HepG2 (cell line): ENCODE measurements at regions not wholly inside any gene's neighbourhood (a gene's known extent, or its start where the extent isn't known, plus 50 kb on each side); places are given as distances from the start of the nearest gene placed in this dataset.

Experiments used
- ATAC-seq: fragments of 200-7000 bp; cut with Tn5 transposase; 3 replicates; pipeline ENCODE4 v1.9.1; 2020; ENCODE audit warnings: mild to moderate bottlenecking, moderate library complexity
- BruUV-seq: library from RNA; stranded (reverse); fragments of 400-500 nt; replicated peaks from 2 replicates; lab custom pipeline; 2021; lab: Mats Ljungman, UMichigan
- CTCF ChIA-PET: fragments of 300-600 bp; formaldehyde crosslinking; extraction: SDS; loops from one replicate; lab custom pipeline; 2021; ENCODE audit warnings: low total read pairs, inconsistent platforms, low intra/inter-chr PET ratio; lab: Yijun Ruan, JAX
- POLR2A ChIA-PET: fragments of 350-600 bp; sonication (Branson Sonifier 250); formaldehyde crosslinking; loops from one replicate; lab custom pipeline; 2020; ENCODE audit warnings: antibody characterized with exemption, inconsistent platforms; lab: Yijun Ruan, JAX
- DNase-seq: peaks from one replicate; pipeline ENCODE4 v3.0.0-alpha.2; 2015; ENCODE audit warnings: low spot score
- FAIRE-seq: peaks from 3 replicates; lab custom pipeline; 2011; peaks lifted over from hg19 to GRCh38; lab: Jason Lieb, UNC
- H2AFZ ChIP-seq: one replicate; pipeline ENCODE4 v1.6.1; 2011; ENCODE audit warnings: low read length, inconsistent platforms
- H3K27ac ChIP-seq: fragments of 300-600 bp; 3 replicates; pipeline ENCODE4 v1.8.0; 2011; ENCODE audit warnings: mixed run types, mild to moderate bottlenecking, mixed read lengths, low read length, inconsistent platforms; ENCODE audit not compliant: insufficient read depth; ENCODE audit errors: extremely low read length
- H3K27me3 ChIP-seq, 2 experiments: fragments of 200-600 bp in 1 of 2; 2 replicates in 1 of 2; 3 replicates in 1 of 2; pipeline versions ENCODE4 v1.6.0 to v1.8.0; 2011; ENCODE audit warnings: low read length in 2 of 2, mild to moderate bottlenecking in 2 of 2, moderate library complexity in 2 of 2, inconsistent platforms in 1 of 2; ENCODE audit not compliant: insufficient read depth in 2 of 2, control insufficient read depth in 1 of 2
- H3K36me3 ChIP-seq, 2 experiments: fragments of 200-600 bp in 1 of 2; replicated peaks in 1 of 2; 2 replicates in 1 of 2; 3 replicates in 1 of 2; pipeline versions ENCODE4 v1.5.1 to v1.8.0; 2011; ENCODE audit warnings: low read length in 2 of 2, inconsistent platforms in 1 of 2; ENCODE audit not compliant: insufficient read depth in 2 of 2, control insufficient read depth in 1 of 2
- H3K4me1 ChIP-seq: 2 replicates; pipeline ENCODE4 v1.5.1; 2012; ENCODE audit warnings: low read length, inconsistent platforms; ENCODE audit not compliant: insufficient read depth
- H3K4me2 ChIP-seq: 2 replicates; pipeline ENCODE4 v1.6.0; 2011; ENCODE audit warnings: low read depth, low read length, inconsistent platforms
- H3K4me3 ChIP-seq, 3 experiments: fragments of 200-600 bp in 1 of 3; sonication (generic), shearing (Covaris generic) in 1 of 3; replicated peaks in 1 of 3; 2 replicates each; pipeline ENCODE4 v1.5.1; 2011 to 2016; ENCODE audit warnings: low read length in 3 of 3, inconsistent platforms in 2 of 3, low read depth in 2 of 3, mild to moderate bottlenecking in 2 of 3, control low read depth in 1 of 3, mixed read lengths in 1 of 3; ENCODE audit not compliant: insufficient read depth in 1 of 3
- H3K79me2 ChIP-seq: one replicate; pipeline ENCODE4 v1.6.1; 2011; ENCODE audit warnings: low read length, inconsistent platforms; ENCODE audit not compliant: insufficient read depth
- H3K9ac ChIP-seq: 2 replicates; pipeline ENCODE4 v1.6.0; 2011; ENCODE audit warnings: mild to moderate bottlenecking, low read depth, low read length, inconsistent platforms; ENCODE audit not compliant: insufficient read depth
- H3K9me3 ChIP-seq: 2 replicates; pipeline ENCODE4 v1.5.1; 2012; ENCODE audit warnings: mild to moderate bottlenecking, low read length
- H4K20me1 ChIP-seq: 2 replicates; pipeline ENCODE4 v1.6.0; 2011; ENCODE audit warnings: inconsistent platforms, mild to moderate bottlenecking, low read length, moderate library complexity; ENCODE audit not compliant: insufficient read depth
- AKNA ChIP-seq: sonication (generic); formaldehyde crosslinking; IDR thresholded peaks from 2 replicates; pipeline ENCODE4 v1.4.0; 2020; ENCODE audit warnings: missing genetic modification reagents, borderline replicate concordance
- NCOA2 ChIP-seq: sonication (generic); formaldehyde crosslinking; IDR thresholded peaks from 2 replicates; pipeline ENCODE4 v1.8.0; 2022; ENCODE audit warnings: inconsistent platforms
- ZBED4 ChIP-seq: sonication (generic); formaldehyde crosslinking; IDR thresholded peaks from 2 replicates; pipeline ENCODE4 v1.4.0; 2020; ENCODE audit warnings: missing genetic modification reagents, borderline replicate concordance
- ZNF451 ChIP-seq: sonication (generic); formaldehyde crosslinking; IDR thresholded peaks from 2 replicates; pipeline ENCODE4 v1.5.0; 2020; ENCODE audit warnings: mild to moderate bottlenecking, missing genetic modification reagents
- ZNF607 ChIP-seq: sonication (generic); formaldehyde crosslinking; IDR thresholded peaks from 2 replicates; pipeline ENCODE4 v1.5.1; 2020; ENCODE audit warnings: missing genetic modification reagents, mild to moderate bottlenecking, borderline replicate concordance
- WGBS: methylation state at CpG from one replicate; pipeline ENCODE4 v1.1.6; 2017; ENCODE audit warnings: low lambda C conversion rate; 5-methylcytosine and 5-hydroxymethylcytosine counted together
- in situ Hi-C: cut with HindIII; loops from 2 replicates; pipeline ENCODE4 v1.10.0; 2017; ENCODE audit warnings: low pct_unique_long_range_greater_than_20kb; ENCODE audit not compliant: extremely low pct_ligation_motif_present
- intact Hi-C: fragments of 100-400 bp; cut with micrococcal nuclease; formaldehyde crosslinking; loops from one replicate; pipeline ENCODE4 v1.10.0; 2022; ENCODE audit not compliant: unreplicated experiment
- TF ChIP-seq, protein P1 (sequence below): sonication (generic); formaldehyde crosslinking; IDR thresholded peaks from 2 replicates; pipeline ENCODE4 v1.8.1; 2023; ENCODE audit warnings: missing genetic modification reagents, inconsistent platforms, borderline replicate concordance
- TF ChIP-seq, protein P2 (sequence below): sonication (generic); formaldehyde crosslinking; IDR thresholded peaks from 2 replicates; pipeline ENCODE4 v1.5.1; 2020; ENCODE audit warnings: mild to moderate bottlenecking, moderate library complexity, missing genetic modification reagents

DNA sequence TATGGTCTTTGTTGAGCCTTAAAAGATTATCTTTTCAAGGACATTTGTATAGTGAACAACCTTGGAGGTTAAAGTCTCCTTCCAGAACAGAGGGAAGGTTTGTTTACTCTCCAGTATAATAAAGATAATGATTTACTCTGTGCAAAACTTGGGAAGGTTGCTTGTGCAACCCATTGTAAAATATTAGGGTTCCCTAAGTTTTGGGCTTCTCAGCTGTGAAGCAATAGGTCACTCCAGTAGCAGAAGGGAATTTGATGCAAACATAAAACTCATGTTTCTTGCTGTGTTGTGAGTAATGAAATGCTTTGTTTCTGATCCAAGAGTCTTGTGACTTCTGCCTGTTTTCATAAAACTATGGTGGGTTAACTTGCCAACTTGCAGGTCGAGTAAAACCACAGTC is 177.5 kb downstream of the SUCNR1 start:
- 0% methylated on average over 1 of the region's 1 CpG for WGBS
- ATAC-seq: no peak
- Histone ChIP-seq H4K20me1 (no peaks in the 10 kb centered on the region), H3K79me2 (no peaks in the 10 kb centered on the region), H3K4me1 (peaks cover 13% of the 10 kb centered on the region), H3K27me3 (no peaks in the 10 kb centered on the region), H3K36me3 (no peaks in the 10 kb centered on the region), H3K4me2 (no peak overlapping the region), H3K9ac (no peak overlapping the region), H3K27ac (no peak overlapping the region), H3K4me3 (no peak overlapping the region), H3K9me3 (no peaks in the 10 kb centered on the region), H2AFZ (no peak overlapping the region)
- peak; percentile 21 for FAIRE-seq
- ChIA-PET POLR2A (no interaction called here), CTCF (no interaction called here)
- BruUV-seq: no TSS peak
- no peak for DNase-seq
- intact Hi-C loops: no loop called here
- in situ Hi-C loops: no loop called here
- no peak for TF ChIP-seq ZNF451 (CRISPR knock-in tag)
- TF ChIP-seq, protein P1, sequence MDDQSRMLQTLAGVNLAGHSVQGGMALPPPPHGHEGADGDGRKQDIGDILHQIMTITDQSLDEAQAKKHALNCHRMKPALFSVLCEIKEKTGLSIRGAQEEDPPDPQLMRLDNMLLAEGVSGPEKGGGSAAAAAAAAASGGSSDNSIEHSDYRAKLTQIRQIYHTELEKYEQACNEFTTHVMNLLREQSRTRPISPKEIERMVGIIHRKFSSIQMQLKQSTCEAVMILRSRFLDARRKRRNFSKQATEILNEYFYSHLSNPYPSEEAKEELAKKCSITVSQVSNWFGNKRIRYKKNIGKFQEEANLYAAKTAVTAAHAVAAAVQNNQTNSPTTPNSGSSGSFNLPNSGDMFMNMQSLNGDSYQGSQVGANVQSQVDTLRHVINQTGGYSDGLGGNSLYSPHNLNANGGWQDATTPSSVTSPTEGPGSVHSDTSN (CRISPR knock-in tag): no peak
- TF ChIP-seq NCOA2: no peak
- no peak for TF ChIP-seq AKNA (CRISPR knock-in tag)
- TF ChIP-seq, protein P2, sequence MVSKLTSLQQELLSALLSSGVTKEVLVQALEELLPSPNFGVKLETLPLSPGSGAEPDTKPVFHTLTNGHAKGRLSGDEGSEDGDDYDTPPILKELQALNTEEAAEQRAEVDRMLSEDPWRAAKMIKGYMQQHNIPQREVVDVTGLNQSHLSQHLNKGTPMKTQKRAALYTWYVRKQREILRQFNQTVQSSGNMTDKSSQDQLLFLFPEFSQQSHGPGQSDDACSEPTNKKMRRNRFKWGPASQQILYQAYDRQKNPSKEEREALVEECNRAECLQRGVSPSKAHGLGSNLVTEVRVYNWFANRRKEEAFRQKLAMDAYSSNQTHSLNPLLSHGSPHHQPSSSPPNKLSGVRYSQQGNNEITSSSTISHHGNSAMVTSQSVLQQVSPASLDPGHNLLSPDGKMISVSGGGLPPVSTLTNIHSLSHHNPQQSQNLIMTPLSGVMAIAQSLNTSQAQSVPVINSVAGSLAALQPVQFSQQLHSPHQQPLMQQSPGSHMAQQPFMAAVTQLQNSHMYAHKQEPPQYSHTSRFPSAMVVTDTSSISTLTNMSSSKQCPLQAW (CRISPR knock-in tag): no peak
- TF ChIP-seq ZNF607 (CRISPR knock-in tag): no peak
- TF ChIP-seq ZBED4 (CRISPR knock-in tag): no peak
